K562 (cell line): ENCODE measurements at regions not wholly inside any gene's neighbourhood (a gene's known extent, or its start where the extent isn't known, plus 50 kb on each side); places are given as distances from the start of the nearest gene placed in this dataset.

Source experiments
- ATAC-seq: fragments of 200-7000 bp; cut with Tn5 transposase; 3 replicates; pipeline ENCODE4 v1.9.1; 2020; ENCODE audit warnings: moderate library complexity
- BruUV-seq: library from RNA; stranded (reverse); fragments of 400-500 nt; replicated peaks from 2 replicates; lab custom pipeline; 2021; lab: Mats Ljungman, UMichigan
- CTCF ChIA-PET: fragments of 300-600 bp; formaldehyde crosslinking; extraction: SDS; loops from one replicate; lab custom pipeline; 2021; ENCODE audit warnings: low intra/inter-chr PET ratio; lab: Yijun Ruan, JAX
- POLR2A ChIA-PET: fragments of 300-600, 350-650 bp; sonication (Branson Sonifier 250); formaldehyde crosslinking; extraction: SDS; loops from one replicate; lab custom pipeline; 2021; ENCODE audit warnings: antibody characterized with exemption, inconsistent platforms; lab: Yijun Ruan, JAX
- DNase-seq, 4 experiments: peaks; one replicate each; pipeline versions ENCODE4 v3.0.0 to v3.0.0-alpha.2; 2011 to 2018; ENCODE audit warnings: low spot score in 3 of 4, mixed read lengths in 3 of 4; ENCODE audit errors: extremely low read depth in 1 of 4
- FAIRE-seq: peaks from 2 replicates; lab custom pipeline; 2011; peaks lifted over from hg19 to GRCh38; lab: Jason Lieb, UNC
- H2AFZ ChIP-seq: 2 replicates; pipeline ENCODE4 v1.6.0; 2011; ENCODE audit warnings: low read depth, low read length, control low read depth, inconsistent platforms
- H3K27ac ChIP-seq: fragments of 200-600 bp; 3 replicates; pipeline ENCODE4 v1.8.0; 2011; ENCODE audit warnings: low read depth, mild to moderate bottlenecking, control low read depth, inconsistent platforms, low read length, moderate library complexity, mixed read lengths; ENCODE audit errors: extremely low read depth
- H3K27me3 ChIP-seq, 2 experiments: fragments of 300-600 bp in 1 of 2; 2 replicates in 1 of 2; 3 replicates in 1 of 2; pipeline versions ENCODE4 v1.6.0 to v1.8.0; 2011; ENCODE audit warnings: inconsistent platforms in 2 of 2, low read length in 2 of 2, mild to moderate bottlenecking in 1 of 2, mixed read lengths in 1 of 2, moderate library complexity in 1 of 2; ENCODE audit not compliant: control insufficient read depth in 2 of 2, insufficient read depth in 2 of 2
- H3K36me3 ChIP-seq: fragments of 300-600 bp; 3 replicates; pipeline ENCODE4 v1.8.0; 2011; ENCODE audit warnings: mild to moderate bottlenecking, low read length, inconsistent platforms; ENCODE audit not compliant: control insufficient read depth, insufficient read depth
- H3K4me1 ChIP-seq, 2 experiments: fragments of 200-600 bp in 1 of 2; replicated peaks in 1 of 2; 2 replicates in 1 of 2; 3 replicates in 1 of 2; pipeline versions ENCODE4 v1.5.1 to v1.8.0; 2011; ENCODE audit warnings: inconsistent platforms in 2 of 2, low read length in 2 of 2, mild to moderate bottlenecking in 1 of 2, mixed read lengths in 1 of 2, moderate library complexity in 1 of 2; ENCODE audit not compliant: control insufficient read depth in 2 of 2, insufficient read depth in 2 of 2
- H3K4me2 ChIP-seq: 2 replicates; pipeline ENCODE4 v1.6.1; 2011; ENCODE audit warnings: low read length, control low read depth, inconsistent platforms, mixed read lengths; ENCODE audit not compliant: insufficient read depth
- H3K4me3 ChIP-seq: fragments of 200-600 bp; sonication (generic), shearing (Covaris generic); 2 replicates; pipeline ENCODE4 v1.5.1; 2016; ENCODE audit warnings: control low read depth, inconsistent platforms
- H3K79me2 ChIP-seq: fragments of 200-600 bp; 3 replicates; pipeline ENCODE4 v1.8.0; 2011; ENCODE audit warnings: low read length, inconsistent platforms; ENCODE audit not compliant: control insufficient read depth, insufficient read depth
- H3K9ac ChIP-seq, 2 experiments: 2 replicates each; pipeline versions ENCODE4 v1.6.0 to v1.6.1; 2011; ENCODE audit warnings: low read depth in 2 of 2, low read length in 2 of 2, control low read depth in 1 of 2, inconsistent platforms in 1 of 2, mild to moderate bottlenecking in 1 of 2, mixed read lengths in 1 of 2; ENCODE audit not compliant: insufficient read depth in 1 of 2
- H3K9me1 ChIP-seq: one replicate; pipeline ENCODE4 v1.6.0; 2011; ENCODE audit warnings: inconsistent platforms, mild to moderate bottlenecking, low read length, moderate library complexity; ENCODE audit not compliant: control insufficient read depth, insufficient read depth
- H3K9me3 ChIP-seq: replicated peaks from 2 replicates; pipeline ENCODE4 v1.5.1; 2011; ENCODE audit warnings: low read depth, low read length, inconsistent platforms; ENCODE audit not compliant: control insufficient read depth, insufficient read depth
- H4K20me1 ChIP-seq: replicated peaks from 2 replicates; pipeline ENCODE4 v1.6.1; 2011; ENCODE audit warnings: low read length, inconsistent platforms, mixed read lengths; ENCODE audit not compliant: control insufficient read depth, insufficient read depth
- ADNP ChIP-seq: fragments of 200-800 bp; sonication (Bioruptor generic); IDR thresholded peaks from 2 replicates; pipeline ENCODE4 v1.6.1; 2016; ENCODE audit warnings: missing genetic modification characterization, missing compliant biosample characterization
- MIER1 ChIP-seq: fragments of 450-650 bp; IDR thresholded peaks from 2 replicates; pipeline ENCODE4 v1.6.1; 2016; ENCODE audit warnings: antibody characterized with exemption, mild to moderate bottlenecking, low read depth
- PYGO2 ChIP-seq: fragments of 450-650 bp; IDR thresholded peaks from 2 replicates; pipeline ENCODE4 v1.6.1; 2016; ENCODE audit warnings: mild to moderate bottlenecking, missing genetic modification characterization, moderate library complexity, missing compliant biosample characterization
- RAD51 ChIP-seq: fragments of 450-650 bp; IDR thresholded peaks from 2 replicates; pipeline ENCODE4 v1.7.1; 2016; ENCODE audit warnings: low read depth, mild to moderate bottlenecking, borderline replicate concordance
- RBM25 ChIP-seq: fragments of 200-400 bp; formaldehyde crosslinking; IDR thresholded peaks from 2 replicates; pipeline ENCODE4 v1.6.1; 2018; ENCODE audit warnings: low read length, low read depth, moderate library complexity; ENCODE audit not compliant: severe bottlenecking
- SMARCB1 ChIP-seq: IDR thresholded peaks from 2 replicates; pipeline ENCODE4 v1.6.1; 2011; ENCODE audit warnings: improper control_type of control experiment, low read depth; ENCODE audit not compliant: insufficient read length
- SREBF1 ChIP-seq: fragments of 150-350 bp; IDR thresholded peaks from 2 replicates; pipeline ENCODE4 v1.6.1; 2014; ENCODE audit warnings: antibody characterized with exemption, low read depth, low read length, borderline replicate concordance
- TCFL5 ChIP-seq: fragments of 250-450 bp; sonication (Bioruptor Pico); conservative IDR thresholded peaks from 2 replicates; pipeline ENCODE4 v1.6.1; 2021; ENCODE audit warnings: mild to moderate bottlenecking, moderate library complexity, matching md5 sums
- ZBTB49 ChIP-seq: sonication (generic); formaldehyde crosslinking; IDR thresholded peaks from 2 replicates; pipeline ENCODE4 v1.8.0; 2022; ENCODE audit warnings: missing genetic modification reagents, mild to moderate bottlenecking, borderline replicate concordance
- ZFP36 ChIP-seq: fragments of 150-350 bp; IDR thresholded peaks from 2 replicates; pipeline ENCODE4 v1.6.1; 2018; ENCODE audit warnings: low read length, low read depth; ENCODE audit not compliant: partially characterized antibody
- ZHX1 ChIP-seq: fragments of 150-350 bp; conservative IDR thresholded peaks from 2 replicates; pipeline ENCODE4 v1.6.1; 2014; ENCODE audit warnings: low read length
- ZNF561 ChIP-seq: fragments of 450-650 bp; formaldehyde crosslinking; conservative IDR thresholded peaks from 2 replicates; pipeline ENCODE4 v1.4.0; 2020; ENCODE audit warnings: mild to moderate bottlenecking, moderate library complexity
- ZSCAN29 ChIP-seq: fragments of 450-650 bp; IDR thresholded peaks from 2 replicates; pipeline ENCODE4 v1.6.1; 2017
- whole genome bisulfite sequencing: fragments of 100-300 bp; shearing (Covaris generic); methylation state at CpG from one replicate; pipeline ENCODE4 v1.1.6; 2016; ENCODE audit warnings: low coverage, mixed read lengths; ENCODE audit not compliant: insufficient coverage; ENCODE audit errors: missing lambda C conversion rate; 5-methylcytosine and 5-hydroxymethylcytosine counted together
- in situ Hi-C: fragments of 300-500 bp; cut with MboI; formaldehyde crosslinking; loops from 4 replicates; pipeline ENCODE4 v1.15.0; 2018; ENCODE audit warnings: inconsistent platforms, mixed read lengths
- intact Hi-C: fragments of 100-400 bp; cut with micrococcal nuclease; formaldehyde crosslinking; loops from 2 replicates; pipeline ENCODE4 v1.14.2; 2022

GRCh38 chr9:89955626-89956025 lies 350.8 kb downstream of the GADD45G start:
- Histone ChIP-seq H3K36me3 (no peaks in the 10 kb centered on the region), H3K4me3 (no peak overlapping the region), H3K27me3 (no peaks in the 10 kb centered on the region), H3K9ac (no peak overlapping the region), H3K9me1 (no peaks in the 10 kb centered on the region), H3K79me2 (no peaks in the 10 kb centered on the region), H3K4me2 (no peak overlapping the region), H3K27ac (no peak overlapping the region), H4K20me1 (no peaks in the 10 kb centered on the region), H2AFZ (no peak overlapping the region), H3K4me1 (no peaks in the 10 kb centered on the region; a peak in 1 of 5 replicates), H3K9me3 (no peaks in the 10 kb centered on the region)
- intact Hi-C loops (no loop called here), in situ Hi-C loops (no loop called here)
- TF ChIP-seq RBM25 (peak; percentile 89), ZFP36 (peak; percentile 53), ZHX1 (no peak)
- FAIRE-seq (no peak), DNase-seq (no peak), ATAC-seq (no peak)
- POLR2A ChIA-PET = no interaction called here
- no CpG with 5 or more reads among the region's 1 CpG for WGBS
- CTCF ChIA-PET = no interaction called here
- no TSS peak for BruUV-seq

GRCh38 chr9:89956331-89956730 lies 351.5 kb downstream of the GADD45G start:
- FAIRE-seq = no peak
- Histone ChIP-seq H3K4me3 (no peak overlapping the region), H3K79me2 (no peaks in the 10 kb centered on the region), H3K27me3 (no peaks in the 10 kb centered on the region), H3K9ac (no peak overlapping the region), H2AFZ (no peak overlapping the region), H3K27ac (no peak overlapping the region), H4K20me1 (no peaks in the 10 kb centered on the region), H3K9me1 (no peaks in the 10 kb centered on the region), H3K9me3 (no peaks in the 10 kb centered on the region), H3K36me3 (no peaks in the 10 kb centered on the region), H3K4me1 (no peaks in the 10 kb centered on the region; a peak in 1 of 5 replicates), H3K4me2 (no peak overlapping the region)
- intact Hi-C loops = no loop called here
- ChIA-PET CTCF (no interaction called here), POLR2A (no interaction called here)
- no peak for ATAC-seq
- WGBS = 3% methylated on average over 5 of the region's 5 CpGs
- no TSS peak for BruUV-seq
- in situ Hi-C loops = no loop called here
- no peak for DNase-seq
- TF ChIP-seq ADNP (no peak), ZSCAN29 (no peak), SREBF1 (no peak), PYGO2 (tag) (no peak), ZBTB49 (CRISPR knock-in tag) (no peak), RAD51 (no peak), SMARCB1 (no peak), MIER1 (no peak), ZNF561 (CRISPR knock-in tag) (no peak), TCFL5 (no peak)
